HL-60/S4 treated with phorbol 12-myristate 13-acetate at 8.2 ng/mL for 4 days and 3 days (cell line): ENCODE measurements at regions not wholly inside any gene's neighbourhood (a gene's known extent, or its start where the extent isn't known, plus 50 kb on each side); places are given as distances from the start of the nearest gene placed in this dataset.

ENCODE experiments used
- in situ Hi-C: fragments of 300-500 bp; cut with MboI; formaldehyde crosslinking; loops from 2 replicates; pipeline ENCODE4 v1.15.0; 2022; ENCODE audit warnings: low sequenced_read_pairs

DNA sequence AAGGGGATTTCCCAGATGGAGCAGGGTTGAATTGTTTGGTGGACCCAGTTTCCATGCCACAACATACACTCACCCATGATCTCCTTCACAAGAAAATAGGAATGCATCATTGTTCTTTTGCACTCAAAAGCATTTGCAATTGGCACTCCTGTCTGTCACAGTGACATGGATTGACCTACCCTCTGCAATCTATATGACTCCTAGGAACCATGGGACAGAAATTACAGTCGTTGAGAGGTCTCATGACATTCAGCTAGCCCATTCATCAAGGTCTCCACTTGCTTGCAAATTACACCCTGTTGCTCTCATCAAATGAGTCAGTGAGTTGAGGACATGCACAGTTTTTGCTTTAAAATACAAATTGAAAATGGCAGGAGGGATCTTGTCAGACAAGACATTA, 448.5 kb downstream of the LPIN1 start:
- in situ Hi-C loops, result no loop called here

DNA sequence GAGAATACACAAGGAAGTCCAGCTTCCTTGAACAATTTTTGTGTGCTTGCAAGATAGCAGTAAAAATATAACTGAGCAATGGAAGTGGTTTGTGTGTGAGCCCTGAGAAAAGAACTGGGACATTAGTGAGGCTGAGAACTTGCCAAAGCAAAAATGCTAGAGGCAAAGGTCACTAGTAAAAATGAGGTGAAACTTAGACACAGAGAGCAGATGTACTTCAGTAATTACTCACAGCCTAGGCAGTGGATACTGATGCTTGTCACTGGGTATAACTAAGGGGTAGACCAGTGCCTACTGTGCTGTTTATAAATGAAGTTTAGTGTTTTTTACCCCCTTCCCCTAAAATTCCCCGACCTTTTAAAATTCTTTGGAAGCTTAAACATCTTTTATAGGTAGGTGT, 450.1 kb downstream of the LPIN1 start:
- in situ Hi-C loops, result no loop called here

DNA sequence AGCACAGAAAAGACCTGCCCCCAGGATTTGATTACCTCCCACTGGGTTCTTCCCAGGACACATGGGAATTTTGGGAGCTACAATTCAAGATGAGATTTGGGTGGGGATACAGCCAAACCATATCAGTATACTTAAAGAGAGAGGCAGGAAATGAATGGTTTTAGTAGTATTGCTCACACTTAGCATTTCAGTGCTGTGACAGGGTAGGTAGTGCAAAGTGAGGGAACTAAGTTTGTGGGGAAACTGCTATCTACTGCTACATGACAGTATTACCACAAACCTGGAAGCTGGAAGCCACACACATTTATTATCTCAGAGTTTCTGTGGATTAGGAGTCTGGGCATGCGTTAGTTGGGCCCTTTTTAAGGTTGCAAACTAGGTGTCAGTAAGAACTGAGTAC, 450.7 kb downstream of the LPIN1 start:
- in situ Hi-C loops, result no loop called here

DNA sequence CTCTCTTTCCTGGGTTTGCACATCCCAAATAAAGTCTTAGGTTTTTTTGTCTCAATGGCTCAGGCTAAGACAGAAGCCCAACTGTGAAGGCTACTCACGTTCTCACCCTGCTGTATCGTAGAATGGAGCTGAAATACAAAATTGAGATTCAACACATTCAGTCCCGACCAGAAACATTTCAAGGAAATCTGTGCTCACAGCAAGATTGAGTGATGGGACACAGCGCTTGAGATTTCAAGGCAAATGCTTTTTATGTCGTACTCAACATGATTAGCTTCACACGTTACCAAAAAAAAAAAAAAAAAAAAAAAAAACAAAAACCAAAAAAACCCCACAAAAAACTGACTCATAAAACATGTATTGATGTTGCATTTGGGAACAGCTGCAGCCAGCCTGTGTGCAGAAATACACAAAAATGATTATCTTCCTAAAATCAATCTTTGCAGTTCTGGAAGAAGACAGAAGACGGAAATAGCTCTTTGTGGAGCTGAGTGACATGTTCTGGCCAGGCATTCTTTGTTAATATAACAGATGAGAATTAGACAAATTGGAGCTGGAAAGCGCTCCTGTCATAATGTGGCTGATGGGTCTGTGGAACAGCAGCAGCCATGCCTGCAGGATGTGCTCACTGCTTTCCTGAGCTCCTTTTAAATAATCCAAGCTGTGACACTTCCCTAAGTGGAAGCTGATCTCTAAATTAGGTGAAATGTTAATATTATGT, 453.2 kb downstream of the LPIN1 start:
- in situ Hi-C loops, result no loop called here

DNA sequence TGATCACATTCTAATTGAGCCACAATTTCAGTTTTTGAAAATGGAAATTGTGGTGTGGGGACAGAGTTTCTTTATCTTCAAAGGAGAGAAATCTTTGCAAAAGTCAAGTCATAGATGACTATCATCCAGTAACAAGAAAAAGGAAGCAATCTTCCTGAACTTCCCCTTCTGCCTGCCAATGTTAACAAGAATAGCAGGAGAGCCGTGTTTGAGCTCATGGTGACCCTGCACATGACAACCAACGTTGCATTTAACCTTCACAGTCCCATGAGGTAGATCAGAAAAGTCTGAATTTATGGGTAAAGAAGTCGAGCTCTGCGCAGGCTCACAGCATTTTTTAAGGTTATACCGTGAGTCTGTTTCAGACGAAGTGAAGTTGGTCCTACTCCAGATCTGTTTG, 454.9 kb downstream of the LPIN1 start:
- in situ Hi-C loops, result no loop called here

DNA sequence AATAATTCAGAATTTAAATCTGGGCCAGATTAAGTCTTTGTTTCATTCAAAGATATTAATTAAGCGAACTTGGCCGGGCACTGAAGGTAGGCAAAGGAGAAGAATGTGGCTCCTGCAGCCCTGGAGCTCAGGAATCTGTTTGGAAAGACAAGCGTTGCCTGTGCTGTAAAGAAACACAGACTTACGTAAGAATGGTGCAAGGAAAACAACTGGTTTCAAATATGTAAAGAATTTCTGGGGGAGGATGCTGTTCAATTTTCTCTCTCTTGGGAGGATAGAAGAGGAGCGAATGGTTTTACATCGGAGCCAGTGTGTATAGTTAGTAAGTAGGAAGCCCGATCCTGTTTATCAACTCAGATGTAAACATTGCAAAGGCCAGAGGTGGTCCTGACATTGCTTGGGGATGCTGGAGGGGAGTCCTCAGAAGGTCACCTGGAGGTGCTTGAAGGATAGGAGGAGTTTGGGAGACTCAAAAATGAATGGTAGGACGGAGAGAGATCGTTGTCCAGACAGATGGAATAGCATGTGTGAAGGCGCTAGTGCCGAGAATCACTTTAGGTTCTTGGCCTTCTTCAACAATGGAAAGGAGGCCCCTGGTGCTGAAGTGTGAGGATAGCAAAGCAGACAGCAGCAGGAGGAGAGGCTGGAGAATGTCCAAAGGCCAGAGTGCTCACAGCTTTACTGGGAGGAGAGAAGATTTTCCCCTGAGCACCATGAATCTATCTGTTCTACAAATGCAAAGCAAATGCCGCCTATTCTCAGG, 456.1 kb downstream of the LPIN1 start:
- in situ Hi-C loops, result no loop called here

DNA sequence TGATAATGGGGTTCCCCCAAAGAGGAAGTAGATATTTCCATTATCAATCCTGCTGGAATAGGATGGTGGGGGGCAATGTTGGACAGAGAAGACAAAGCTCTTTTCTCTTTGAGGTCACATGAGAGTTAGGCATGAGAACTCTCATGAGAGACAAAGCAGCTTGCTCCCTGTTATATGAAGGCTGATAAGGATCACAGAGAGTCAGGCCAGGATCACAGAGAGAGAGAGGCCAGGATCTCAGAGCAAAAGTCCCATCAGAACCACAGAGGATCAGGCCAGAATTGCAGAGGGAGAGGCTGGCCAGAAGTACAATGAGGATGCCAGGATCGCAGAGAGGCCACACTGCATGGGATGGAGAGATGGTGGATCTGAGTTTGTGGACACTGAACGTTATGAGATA, 457.1 kb downstream of the LPIN1 start:
- in situ Hi-C loops, result no loop called here

DNA sequence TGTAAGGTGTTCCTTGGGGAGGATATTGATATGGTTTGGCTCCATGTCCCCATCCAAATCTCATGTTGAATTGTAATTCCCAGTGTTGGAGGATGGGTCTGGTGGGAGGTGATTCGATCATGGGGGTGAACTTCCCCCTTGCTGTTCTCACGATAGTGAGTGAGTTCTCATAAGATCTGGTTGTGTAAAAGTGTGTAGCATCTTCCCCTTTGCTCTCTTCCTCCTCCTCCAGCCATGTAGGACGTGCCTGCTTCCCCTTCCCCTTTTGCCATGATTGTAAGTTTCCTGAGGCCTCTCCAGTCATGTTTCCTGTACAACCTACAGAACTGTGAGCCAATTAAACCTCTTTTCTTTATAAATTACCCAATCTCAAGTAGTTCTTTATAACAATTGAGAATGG, 458.7 kb downstream of the LPIN1 start:
- in situ Hi-C loops, result no loop called here

DNA sequence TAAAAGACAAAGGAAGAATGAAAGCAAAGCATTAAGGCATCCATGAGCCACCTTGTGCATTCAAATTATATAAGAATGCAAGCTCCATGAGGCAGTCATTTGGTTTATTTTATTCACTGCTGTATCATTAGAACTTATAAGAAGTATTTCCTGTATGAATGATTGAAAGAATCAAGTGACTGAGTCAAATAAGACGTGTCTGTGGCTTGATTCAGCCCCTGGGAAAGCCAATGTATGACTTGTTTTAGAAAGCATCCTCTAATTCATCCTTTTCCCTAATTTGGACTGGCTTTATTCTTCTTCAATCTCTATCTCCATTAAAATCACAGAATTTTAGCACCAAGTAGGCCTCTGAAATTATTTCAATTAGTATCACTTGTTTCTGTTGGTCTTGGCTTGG, 461.1 kb downstream of the LPIN1 start:
- in situ Hi-C loops, result no loop called here

DNA sequence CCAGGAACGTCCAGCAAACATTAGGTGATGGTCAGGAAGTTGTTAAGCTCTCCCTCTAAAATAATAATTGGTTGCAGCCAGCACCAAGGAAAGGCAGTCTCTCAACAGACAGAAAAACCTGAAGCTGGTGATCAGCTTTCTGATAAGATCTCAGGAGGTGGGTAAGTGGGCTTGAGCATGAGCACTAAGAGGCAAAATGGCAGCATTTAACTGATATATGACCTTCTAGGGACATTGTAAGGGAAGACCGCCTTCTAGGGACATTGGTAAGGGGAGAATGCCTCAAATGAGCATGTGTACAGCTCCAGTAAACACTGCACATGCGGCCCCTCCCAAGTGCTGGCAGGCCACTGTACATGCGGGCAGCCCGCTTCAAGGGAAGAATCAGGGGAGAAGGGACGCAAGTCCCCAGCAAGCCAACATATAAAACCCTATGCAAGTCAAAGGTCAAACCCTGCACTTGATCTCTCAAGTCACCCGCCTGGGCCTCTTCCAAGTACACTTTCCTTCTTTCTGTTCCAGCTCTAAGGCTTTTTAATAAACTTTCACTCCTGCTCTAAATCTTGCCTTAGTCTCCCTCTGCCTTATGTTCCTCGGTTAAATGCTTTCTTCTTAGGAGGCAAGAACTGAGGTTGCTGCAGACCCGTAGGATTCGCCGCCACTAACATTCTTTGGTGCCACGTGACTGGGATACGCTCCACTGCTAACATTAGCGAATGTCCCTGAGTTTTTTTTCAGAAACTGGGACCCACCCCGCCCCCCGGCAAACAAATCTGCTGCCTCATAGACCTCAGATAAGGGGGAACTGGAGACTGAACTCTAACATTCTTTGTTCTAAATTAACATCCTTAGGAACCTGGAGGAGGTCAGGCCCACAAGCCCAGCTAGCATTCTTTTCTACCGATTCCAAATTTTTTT, 463.8 kb downstream of the LPIN1 start:
- in situ Hi-C loops, result no loop called here

DNA sequence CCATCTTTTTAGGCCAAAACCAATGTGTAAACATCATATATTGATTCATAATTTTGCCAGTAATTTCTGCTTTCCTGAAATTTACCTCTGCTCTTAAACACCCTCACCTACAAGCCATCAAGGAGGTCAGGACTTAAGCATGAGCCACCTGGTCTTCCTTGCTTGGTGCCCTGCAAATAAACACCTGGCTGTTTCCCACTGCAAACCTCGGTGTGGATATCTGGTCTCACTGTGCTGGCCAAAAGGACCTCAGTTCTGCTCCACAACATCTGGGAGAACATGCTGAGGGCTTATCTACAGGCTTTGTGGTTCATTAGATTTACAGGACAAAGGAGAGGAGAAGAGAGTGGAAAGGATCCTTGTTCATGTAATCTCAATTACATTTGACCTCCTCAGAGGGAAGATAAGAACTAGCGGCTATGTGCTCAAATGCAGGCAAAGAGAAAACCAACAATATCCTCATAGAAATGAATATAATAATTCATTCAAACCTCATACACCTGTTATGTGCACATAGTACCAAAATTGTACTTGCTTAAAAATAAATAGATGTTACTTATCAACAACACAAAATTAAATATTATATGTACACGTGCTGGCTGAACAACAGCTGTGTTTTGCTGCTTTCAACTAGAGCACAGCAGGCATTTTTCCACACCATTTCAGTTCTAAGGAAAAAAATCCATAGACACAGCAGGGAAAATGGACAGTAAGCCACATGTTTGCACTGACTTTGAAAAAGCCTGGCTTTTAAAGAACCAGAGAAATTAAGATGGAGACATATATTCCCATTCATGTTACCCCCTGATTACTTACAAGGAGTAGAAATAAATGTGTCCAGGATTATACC, 465.1 kb downstream of the LPIN1 start:
- in situ Hi-C loops, result no loop called here

DNA sequence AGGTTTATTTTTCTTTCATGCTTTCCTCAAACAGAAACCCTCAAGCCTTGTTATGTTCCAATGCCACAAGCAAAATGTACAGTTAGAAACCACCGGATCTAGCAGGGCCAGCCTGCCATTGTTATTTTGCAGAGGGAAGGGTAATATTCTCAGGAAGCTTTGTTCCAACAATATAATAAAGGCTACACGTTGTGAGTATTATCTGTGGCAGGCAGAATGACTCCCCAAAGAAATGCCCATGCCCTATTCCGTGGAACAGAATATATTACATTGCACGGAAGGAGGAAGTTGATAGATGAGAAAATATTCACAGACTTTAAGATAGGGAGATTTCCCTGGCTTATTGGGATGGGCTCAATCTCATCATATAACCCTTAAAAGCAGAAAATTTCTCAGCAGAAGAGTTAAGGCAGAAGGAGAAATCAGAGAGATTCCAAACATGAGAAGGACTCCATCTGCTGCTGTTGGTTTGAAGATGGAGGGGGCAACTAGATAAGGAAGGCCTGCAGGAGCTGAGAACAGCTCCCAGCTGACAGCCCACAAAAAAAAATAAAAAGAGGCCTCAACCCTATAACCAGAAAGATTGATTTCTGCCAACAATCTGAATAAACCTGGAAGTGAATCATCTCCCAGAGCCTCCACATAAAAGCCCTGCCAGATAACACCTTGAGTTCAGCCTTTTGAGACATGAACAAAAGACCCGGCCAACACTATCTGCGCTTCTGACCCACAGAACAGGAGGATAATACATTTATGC, 466.6 kb downstream of the LPIN1 start:
- in situ Hi-C loops, result no loop called here

DNA sequence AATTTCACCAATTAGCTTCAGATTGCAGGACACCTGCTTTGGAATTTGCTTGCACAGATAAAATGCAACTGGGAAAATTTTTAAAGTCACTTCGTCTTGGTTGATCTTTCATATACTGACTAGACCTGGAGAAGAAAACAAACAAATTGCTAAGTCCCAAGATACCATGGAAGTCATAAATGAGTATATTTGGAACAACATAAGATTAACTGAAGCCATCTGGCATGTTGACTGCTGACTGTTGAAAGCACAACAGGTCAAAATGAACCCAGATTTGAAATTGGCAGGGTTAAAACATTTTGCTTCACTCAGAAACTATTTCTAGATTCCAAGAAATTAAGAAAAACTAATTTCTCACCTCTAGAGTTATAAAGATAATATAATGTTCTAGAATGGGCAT, 470.7 kb downstream of the LPIN1 start:
- in situ Hi-C loops, result no loop called here

DNA sequence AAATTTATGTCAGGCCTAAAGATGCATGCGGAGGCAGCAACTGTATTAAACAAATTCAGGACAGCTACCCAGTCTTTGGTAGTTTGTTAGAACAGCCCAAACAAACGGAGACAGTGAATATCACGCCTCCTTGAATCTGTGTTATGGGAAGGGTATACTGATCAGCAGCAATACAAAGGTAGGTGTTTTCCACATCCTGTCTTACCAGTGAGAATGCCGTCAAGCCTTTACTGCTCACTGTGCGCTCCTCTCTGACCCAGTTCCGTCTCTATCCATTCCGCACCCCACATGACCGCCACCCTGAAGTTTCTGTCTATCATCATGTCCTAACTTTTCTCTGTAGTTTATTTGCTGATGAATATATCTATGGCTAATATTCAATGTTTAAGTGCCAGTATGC, 473.3 kb downstream of the LPIN1 start:
- in situ Hi-C loops, result no loop called here

DNA sequence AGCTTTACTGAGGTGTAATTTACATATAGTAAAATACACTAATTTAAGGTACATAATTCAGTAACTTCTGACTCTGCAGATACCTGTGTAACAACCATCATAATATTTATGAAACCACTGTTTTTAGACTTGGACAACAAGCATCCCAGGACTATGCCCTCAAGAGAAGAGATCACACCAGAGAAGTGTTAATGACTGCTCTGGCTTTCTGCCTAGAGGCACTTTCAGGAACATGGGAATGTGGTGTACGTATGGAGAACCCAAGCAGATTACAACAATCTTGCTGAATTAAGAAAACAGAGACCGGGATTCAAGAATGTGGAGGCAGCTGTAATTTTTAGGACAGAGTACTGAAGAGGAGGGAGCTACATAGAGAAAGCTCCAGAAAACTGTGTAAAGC, 475.2 kb downstream of the LPIN1 start:
- in situ Hi-C loops, result no loop called here

DNA sequence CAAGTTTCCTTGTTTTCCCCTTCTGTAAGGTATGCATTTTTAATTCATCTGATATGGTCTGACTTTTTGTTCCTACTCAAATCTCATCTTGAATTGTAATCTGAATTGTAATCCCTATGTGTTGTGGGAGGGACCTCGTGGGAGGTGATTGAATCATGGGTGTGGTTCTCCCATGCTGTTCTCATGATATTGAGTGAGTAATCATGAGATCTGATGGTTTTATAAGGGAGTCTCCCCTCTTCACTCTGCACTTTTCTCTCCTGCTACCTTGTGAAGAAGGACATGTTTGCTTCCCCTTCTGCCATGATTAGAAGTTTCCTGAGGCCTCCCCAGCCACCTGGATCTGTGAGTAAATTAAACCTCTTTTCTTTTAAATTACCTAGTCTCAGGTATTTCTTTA, 476.1 kb downstream of the LPIN1 start:
- in situ Hi-C loops, result no loop called here

DNA sequence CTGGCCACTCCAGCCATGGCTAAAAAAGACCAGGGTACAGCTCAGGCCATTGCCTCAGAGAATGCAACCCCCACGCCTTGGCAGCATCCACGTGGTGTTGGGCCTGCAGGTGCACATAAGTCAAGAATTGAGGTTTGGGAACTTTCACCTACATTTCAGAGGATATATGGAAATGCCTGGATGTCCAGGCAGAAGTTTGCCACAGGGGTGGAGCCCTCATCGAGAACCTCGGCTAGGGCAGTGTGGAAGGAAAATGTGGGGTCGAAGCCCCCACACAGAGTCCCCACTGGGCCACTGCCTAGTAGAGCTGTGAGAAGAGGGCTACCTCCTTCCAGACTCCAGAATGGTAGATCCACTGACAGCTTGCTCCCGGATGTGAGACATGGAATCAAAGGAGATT, 477.3 kb downstream of the LPIN1 start:
- in situ Hi-C loops, result no loop called here

DNA sequence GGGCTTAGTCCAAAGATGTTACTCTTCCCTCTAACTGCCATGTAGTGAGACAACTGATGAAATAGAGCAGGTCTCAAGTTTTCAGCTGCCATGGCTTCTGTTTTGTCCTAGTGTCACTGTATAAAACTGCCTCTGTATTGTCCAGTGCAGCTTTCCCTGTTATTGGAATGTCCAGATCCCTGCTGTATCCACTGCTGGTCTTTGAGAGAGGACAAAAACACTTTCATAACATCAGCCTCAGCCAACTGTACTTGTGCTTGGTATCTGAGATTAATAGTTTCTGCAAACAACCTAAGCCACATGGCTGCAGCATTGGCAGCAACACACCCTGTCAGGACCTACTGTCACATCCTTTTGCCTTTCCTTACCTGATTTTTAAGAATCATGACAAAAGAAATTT, 480.2 kb downstream of the LPIN1 start:
- in situ Hi-C loops, result no loop called here

DNA sequence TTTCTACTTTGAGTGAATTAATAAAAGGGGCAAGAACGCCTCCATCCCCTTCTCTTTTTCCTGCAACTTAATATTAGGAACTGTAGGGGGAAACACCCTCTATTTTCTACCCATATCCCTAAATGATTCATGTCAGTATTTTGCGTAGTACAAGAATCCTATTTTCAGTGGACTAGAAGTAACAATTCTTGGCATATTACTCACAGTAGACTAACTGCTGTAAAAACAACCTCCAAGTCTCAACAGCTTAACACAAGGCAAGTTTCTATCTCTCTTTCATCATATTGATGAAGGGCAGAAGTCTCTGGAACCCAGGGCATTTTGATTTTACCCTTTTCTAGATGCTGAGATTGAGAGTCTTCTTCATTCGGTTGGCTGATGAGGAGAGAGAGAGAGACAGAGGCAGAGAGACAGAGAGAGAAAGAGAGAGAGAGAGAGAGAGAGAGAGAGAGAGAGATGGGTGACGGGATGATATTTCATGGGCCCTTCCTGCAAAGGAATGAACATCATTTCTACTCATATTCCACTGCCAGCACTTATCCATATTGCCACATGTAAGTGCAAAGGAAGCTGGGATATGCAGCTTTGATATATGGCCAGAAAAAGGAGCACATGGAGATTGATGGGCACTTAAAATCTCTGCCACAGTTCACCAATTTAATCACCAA, 481.6 kb downstream of the LPIN1 start:
- in situ Hi-C loops, result no loop called here
